HG03095 (cell line): ENCODE measurements at regions not wholly inside any gene's neighbourhood (a gene's known extent, or its start where the extent isn't known, plus 50 kb on each side); places are given as distances from the start of the nearest gene placed in this dataset.

Experiments used
- ATAC-seq: cut with Tn5 transposase; IDR thresholded peaks from one replicate; pipeline ENCODE4 v1.9.1; 2021; ENCODE audit warnings: moderate library complexity; ENCODE audit not compliant: unreplicated experiment

DNA sequence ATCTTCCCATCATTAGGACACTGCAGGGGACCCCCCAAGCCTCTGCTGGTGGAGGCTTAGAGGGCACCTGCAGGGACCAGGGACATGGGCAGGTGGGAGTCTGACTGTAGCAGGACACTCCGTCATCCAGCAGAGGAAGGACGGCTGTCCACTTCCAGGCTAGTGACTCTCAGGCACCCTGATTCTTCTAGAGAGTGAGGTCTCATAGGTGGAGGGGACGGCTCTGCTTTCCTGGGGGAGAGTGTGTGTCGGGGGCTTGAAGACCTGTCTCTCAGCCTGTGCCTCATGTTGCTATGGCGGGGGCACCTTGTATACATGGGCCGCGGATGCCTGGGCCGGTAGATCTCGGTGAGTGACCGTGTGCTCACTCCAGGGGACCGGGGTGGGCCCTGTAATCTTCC, 1116.6 kb downstream of the BRD1 start:
- ATAC-seq = no peak

DNA sequence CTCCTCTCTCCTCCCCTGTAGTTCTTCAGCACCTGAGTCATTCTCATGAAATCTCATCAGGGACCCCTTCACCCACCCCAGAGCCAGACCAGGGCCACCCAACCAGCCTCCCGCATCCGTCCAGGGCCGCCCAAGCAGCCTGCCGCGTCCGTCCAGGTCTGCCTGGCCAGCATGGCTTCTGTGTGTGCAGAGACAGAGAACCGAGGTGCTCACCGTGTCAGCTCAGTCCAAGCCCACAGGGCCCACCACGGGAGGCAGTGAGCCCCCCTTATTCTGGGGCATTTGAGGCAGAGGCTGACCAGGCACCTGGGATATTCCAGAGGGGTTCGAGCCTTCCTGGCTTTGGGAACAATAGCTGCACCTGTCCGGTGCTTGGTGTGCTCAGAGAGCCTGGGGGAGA, 1117.3 kb downstream of the BRD1 start:
- ATAC-seq = no peak

DNA sequence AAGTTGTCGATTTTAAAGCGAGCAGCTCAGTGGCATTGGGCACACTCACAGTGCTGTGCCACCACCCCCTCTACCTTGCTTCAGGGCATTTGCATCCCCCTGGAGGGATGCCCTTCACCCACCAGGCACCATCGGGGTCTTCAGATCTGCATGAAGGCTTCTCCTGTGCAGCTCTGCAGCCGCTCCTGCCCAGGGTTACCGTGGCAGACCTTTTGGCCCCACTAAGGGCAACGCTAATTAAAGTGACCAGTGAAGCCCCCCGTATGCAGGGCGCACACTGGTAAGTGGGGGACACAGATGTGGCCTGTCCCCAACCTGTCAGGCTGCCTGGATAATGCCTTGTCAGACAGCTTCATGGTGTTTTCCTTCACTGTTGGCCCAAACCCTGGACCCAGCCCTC, 1117.7 kb downstream of the BRD1 start:
- ATAC-seq = no peak

DNA sequence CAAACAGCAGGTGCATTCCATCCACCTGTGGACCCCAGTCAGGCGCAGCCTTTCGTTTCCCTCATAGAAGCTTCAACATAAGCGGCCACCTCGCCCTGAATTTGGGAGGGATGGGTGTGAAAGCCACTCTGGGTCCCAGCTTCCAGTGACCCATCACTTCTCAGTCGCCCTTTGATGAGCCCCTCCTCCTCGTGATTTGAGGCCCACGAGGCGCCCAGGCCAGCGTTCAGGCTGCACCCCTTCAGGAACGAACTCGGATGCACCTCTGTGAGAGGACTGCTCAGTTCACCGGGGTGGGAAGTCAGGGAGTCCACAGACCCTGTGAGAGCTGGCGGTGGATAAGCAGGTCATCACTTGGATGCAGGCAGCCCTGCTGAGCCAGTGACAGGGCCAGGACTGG, 1118.2 kb downstream of the BRD1 start:
- ATAC-seq = no peak

DNA sequence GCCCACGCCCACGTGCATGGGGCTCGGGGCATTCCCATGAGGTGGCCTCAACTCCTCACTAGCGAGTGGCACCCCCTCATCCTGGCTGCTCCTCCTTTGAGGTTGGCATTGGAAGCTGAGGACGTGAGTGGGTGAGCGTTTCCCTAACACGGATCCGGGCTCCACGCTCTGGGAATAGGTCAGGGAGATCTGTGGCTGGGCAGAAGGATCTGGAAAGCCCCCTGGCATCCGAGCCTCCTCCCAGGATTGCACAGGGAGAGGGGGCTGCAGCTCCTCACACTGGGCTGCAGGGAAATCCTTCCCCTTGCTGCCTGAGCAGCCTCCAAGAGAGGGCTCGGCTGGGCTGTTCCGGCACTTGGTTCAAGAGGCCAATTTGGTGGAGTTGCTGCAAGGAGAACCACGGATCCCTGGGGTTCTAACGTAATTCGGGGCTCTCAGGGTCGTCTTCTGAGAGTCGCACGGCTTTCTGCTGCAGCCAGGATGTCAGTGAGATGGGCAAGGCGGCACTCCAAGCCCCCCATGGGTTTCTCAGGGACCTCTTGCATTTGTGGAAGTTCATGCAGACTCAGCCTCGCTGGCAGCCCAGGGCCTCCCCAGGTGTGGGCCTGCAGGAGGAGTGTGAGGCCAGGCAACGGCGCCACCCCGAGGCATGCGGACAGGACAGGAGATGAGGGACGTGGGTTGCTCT, 1119.0 kb downstream of the BRD1 start:
- ATAC-seq = no peak

DNA sequence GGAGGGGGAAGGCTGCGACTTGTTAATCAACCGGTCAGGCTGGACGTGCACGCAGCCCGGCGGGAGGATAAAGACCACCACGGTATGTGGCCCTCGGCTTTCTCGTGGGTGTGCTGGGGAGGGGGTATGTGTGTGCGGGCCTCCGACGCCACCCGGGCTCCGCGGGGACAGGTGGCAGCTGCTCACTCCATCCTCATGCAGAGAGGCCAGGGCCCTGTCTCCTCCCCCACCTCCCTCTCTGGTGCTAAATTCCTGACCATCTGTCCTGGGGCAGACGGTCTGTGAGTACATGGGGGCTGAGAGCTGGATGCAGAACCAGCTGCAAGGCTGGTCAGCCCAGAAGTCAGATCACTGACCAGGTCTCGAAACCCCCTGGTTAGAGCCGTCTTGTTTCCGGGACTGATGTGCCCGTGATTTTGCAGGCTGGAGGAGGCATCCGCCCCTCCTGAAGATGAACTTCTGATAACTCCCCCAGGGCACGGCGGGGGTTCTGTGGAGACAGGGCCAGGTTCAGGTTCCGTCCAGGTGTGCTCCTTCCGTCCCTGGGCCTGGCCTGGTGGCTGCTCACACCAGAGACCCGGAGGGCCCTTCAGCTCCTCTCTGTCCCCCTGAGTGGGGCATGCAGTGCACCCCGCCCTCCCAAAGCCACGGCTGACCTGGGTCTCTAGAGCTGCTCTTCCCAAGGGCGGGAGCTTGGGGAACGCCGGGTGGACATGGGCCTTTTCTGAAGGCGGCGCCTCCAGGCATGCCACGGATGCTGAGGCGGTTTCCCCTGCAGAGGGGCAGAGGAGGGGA, 1119.7 kb downstream of the BRD1 start:
- no peak for ATAC-seq

DNA sequence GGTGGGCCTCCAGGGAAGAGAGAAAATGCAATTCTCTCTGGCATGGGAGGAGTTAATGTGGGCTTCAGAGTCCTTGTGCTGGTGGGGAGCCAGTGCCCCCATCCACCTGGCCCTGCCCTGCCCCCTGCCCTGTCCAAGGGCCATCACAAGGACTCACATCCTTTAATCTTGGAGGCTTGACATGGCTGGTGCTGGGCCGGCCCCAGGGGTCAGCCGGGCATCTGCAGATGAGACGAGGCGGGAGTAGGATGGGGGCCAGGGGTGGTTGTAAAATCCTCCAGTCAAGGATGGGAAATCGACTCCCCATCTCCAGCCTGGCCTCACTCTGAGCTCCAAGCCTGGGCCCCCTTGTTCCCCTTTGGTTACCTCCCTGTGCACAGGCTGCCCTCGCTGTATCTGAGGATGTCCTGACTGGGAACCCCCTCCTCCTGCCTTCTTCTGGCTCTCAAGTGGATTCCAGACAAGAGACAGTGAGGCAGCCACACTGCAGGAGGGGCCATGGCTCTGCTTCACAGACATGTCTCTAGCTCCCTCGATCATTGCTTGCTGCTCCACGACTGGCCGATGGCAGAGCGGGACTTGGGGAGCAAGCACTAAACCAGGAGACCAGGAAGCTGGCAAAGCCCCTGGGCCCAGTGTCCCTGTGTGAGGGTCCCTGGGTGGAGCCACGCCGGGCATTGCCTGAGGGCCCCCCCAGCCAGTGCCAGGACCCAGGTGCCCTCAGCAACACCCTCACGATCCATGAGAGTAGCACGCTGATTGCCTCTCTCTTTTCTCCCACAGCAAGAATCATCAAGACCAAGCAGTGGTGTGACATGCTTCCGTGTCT, 1120.5 kb downstream of the BRD1 start:
- no peak for ATAC-seq

DNA sequence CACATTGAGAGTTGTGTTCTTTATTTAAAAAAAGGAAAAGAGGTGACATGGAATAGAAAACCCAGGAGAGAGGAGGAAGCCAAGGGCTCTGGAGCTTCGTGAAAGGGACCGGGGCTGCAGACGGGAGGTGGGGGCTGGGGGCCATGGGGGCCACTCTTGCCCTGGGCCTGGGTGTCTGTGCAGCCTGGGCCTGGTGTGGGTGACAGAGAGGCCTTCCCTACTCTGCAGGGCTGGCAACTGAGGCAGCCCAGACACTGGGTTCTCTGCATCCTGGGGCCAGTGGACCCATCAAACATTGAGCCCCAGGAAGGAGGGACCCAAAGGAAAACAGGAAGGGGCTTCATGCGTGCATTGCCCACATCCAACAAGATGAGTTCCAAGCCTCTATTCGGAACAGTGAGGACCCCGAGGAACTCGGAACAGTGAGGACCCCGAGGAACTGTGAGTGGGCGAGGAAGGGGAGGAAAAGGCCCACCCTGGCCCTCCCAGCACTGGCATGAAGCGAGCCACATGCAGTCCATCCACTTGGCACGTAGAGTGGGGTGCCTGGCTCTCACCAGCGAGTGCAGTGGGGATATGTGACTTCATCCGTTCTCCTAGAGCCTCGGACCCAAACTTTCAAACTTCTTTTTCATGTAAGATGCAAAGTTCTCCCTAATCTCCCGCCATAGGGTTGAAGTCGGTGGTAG, 1121.6 kb downstream of the BRD1 start:
- no peak for ATAC-seq

DNA sequence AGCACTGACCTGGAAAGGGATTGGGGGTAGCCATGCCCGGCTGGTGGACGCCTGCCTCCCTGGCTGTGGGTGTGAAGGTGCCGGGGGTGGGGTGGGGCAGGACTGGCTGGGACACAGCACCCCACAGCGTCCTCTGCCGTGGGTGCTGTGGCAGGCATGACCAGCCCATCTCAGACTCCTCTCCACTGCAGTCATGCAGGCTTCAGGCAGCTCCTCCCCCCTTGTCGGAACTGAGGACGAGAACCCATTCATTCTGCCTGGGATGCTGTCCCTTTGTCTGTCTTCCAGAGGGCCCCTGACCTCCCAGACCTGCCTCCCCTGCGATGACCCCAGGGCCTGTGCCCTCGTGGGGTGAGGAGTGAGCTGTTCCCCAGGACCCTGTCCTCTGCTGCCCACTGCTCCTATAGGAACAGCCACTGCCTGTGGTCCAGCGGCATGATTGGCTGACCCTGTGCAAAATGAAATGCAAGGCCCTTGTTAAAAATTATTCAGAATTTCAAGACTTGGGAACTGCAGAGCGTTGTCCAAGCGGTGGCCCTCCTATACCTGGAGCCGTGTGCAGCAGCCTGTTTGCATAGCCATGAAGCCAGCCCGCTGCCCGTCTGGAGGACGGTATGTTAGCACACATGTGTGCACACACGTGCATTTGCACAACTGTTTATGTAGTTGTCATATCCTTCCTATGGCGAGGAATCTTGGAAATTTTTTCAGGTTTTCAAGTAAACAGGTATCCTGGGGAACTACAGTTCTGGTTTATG, 1122.3 kb downstream of the BRD1 start:
- no peak for ATAC-seq

DNA sequence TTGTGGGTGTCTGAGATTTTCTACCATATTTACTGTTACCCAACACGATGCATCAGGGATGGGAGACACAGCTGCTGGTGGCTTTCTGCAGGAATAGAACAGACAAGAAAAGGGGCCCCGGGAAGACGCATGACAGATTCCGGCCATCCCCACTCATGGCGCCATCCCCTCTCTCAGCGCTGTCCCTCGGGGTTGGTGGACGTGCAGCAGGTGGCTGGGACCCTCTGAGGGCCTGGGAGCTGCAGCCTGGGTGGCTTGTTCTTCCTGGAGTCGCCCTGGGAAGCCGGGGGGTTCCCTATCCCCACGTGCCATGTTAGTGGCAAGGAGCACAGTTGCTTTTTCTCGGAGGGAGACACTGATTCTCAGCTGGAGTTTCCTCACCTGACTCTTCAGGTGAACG, 1123.3 kb downstream of the BRD1 start:
- no peak for ATAC-seq

DNA sequence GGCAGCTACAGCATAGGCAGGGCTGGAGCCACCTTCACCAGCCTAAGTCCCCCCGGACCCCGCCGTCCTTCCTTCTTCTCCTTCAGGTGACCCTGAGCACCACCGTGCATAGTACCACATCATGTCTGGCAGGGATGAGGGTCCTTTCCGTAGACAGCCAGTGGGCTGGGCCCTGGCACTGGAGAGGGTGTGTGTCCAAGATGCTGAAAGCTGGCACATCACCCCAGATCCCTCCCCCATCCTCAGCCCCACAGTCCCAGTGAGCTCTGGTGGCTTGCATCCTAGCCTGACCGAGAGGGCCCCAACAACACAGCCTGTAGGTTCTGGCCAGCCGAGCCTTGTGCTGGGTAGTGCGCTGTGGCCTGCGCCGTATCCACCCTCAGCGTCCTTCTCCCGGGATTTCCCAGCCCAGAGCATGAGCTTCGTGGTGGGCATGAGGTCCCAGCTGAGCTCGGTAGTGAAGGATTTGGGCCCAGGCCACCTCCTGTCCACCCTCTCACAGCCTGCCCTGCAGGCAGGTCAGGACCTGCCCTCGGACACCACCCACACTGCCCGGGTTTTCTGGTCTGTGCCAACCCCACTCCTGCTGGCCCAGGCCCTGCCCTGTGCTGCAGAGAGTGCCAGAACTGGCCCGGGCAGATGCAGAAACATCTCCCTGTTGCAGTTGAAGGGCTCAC, 1124.3 kb downstream of the BRD1 start:
- no peak for ATAC-seq

DNA sequence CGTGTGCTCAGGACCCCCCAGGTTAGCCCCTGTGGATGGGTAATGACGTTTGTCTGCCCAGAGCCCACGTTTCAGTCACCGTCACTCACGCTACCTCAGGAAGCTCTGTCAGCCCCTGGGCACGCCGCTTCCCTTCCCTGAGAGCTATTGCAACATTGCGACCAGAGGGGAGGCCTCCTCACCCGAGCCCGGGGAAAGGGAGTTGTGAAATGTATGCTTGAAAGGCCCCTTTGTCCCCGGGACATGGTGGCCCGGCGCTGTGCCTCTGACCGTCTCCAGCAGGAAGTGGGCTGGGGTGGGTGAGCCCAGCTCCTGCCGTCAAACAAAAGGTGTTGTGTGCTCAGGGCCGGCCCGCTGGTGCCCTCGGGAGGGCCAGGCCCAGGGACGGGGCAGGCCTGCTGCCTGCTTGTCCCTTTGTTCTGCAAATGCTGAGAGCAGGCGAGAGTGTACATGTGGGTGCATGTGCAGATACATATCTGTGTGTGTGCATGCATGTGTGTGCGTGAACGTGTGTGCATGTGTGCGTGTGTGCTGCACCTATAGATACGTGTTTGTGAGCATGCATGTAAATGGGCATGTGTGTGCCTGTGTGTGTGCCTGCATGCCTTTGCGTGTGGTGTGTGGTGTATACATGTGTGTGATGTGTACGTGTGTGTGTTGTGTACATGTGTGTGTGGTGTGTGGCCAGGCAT, 1125.0 kb downstream of the BRD1 start:
- no peak for ATAC-seq

DNA sequence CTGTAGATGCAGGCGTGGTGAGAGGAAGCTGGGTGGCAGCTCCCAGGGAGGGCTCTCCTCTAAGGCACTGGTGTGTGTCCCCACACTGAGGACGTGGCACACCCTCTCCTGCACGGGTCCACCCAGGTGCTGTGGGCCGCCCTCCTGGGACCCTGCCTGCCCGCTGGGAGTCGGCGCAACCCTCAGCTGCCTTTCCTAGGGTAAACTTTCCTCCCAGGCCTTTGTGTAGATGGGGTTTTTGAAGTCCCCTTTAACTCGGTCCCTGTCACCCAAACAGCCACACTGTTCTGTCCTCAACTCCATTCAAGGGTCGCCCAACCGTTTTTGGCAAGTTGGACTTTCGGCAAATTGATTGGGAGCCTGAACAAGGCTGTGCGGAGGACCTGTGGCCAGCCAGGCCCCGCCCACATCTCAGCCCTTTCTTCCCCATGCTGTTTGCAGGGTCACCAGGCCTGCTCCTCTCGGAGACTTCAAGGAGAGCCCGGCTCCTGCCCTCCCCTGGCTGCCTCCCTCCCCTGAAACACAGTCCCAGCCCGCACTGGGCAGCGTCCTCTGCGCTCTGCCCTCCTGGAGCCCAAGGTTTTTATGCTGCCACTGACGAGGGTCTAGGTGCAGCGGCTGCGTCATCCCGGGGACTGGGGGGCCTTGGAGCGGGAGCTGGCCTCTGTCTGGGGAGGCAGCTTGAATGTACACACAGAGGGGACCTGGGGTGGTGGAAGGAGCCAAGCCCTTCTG, 1126.2 kb downstream of the BRD1 start:
- ATAC-seq = no peak

DNA sequence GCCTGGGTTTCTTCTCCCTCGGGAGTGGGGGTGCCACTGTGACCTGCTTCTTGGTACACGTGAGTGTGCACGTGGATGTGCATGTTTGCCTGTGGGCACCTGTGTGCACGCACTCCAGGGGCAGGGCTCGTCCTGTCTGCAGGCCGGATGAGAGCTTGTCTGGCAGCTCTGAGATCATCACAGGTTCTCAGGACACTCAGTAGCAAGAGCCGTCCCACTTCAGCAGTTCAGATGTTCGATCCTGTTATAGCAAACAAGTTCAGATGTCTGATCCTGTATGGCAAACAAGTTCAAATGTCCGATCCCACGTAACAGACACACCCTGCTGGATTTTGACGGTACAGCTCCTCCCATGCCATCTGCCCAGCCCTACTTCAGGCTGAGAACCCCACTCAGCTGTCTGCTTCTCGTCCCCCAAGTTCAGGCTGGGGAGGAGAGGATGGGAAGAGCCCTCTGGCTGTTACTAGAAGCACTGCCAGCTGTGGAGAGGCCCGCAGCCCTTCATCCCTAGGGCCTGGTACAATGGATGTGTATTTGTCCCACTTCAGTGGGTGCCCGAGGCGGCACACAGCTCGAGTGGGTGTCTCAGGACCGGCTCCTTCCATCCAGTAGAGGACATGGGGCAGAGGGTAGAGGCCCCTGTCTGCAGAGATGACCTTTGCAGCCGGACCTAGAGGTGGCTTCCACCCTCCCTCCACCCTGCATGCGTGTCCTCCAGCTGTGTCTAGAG, 1126.9 kb downstream of the BRD1 start:
- ATAC-seq = no peak

DNA sequence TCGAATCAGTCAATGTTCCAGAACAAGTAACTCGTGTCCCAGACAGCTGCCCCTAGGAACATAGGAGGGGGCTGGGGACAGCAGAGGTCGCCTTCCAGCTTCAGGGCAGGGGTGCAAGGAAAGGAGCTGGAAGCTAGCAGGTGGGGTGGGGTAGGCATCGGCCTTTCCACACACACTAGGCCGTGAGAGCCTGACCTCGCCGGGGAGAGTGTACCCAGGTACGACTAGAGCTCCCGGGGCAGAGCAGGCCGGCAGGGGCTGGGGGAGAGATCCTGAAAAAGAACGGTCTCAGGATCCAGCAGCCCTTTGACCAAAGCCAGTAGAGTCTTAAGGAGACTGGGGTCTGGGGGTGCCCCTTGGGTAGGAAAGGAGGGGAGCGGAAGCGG, 1127.5 kb downstream of the BRD1 start:
- no peak for ATAC-seq

DNA sequence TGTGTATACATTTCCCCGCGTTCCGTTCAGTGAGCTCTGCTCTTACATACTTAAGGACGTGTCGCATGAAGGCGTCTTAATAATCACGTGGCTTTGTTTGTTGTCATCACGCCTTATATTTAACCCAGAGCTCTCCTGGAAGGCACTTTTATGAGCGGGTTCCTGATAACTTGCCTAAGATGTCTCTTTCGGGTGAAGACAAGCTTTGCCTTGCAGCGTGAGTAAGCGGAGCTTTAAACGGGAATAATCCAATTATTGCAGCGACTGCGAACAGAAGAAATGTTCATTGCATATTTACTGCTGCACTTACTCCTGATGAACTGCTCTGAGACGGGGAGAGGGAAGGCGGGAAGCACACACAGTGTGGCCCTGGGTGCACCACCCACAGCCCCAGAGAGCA, 1128.2 kb downstream of the BRD1 start:
- ATAC-seq = no peak

DNA sequence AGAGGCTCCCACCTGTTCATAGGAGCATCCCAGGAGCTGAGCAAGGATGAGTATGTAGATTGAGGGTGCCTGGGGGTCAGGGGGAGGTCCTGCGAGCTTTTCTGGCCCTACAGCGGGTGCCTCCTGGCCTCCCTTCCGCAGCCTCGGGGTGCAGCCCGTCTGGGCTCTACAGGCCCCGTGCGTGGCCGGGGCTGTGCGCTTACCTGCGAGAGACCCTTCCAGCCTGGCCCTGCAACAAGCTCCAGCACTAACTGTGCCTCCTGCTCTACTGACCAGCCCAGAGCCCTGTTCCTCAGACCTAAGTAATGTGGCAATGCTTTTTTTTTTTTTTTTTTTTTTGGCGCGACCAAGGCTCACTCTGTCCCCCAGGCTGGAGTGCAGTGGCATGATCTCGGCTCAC, 1129.1 kb downstream of the BRD1 start:
- ATAC-seq = no peak

DNA sequence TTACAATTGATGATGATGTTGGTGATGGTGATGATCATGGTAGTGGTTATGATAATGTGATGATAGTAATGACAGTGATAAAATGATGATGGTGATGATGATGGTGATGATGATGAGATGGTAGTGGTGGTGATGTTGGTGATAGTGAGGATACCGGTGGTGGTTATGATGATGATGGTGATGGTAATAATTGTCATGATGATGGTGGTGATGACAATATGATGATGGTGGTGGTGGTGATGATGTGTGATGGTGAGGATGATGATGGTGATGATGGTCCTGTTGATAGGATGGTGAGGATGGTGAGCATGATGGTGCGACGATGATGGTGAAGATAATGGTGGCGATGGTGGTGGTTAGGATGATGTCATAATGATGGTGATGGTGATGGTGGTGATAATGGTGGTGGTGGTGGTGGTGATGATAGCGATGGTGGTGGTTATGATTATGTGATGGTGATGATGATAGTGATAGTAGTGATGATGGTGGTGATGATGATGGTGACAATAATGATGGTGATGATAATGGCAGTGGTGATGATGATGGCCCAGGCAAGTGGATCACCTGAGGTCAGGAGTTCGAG, 1129.9 kb downstream of the BRD1 start:
- ATAC-seq = no peak
